ENCODE measurements at regions not wholly inside any gene's neighbourhood (a gene's known extent, or its start where the extent isn't known, plus 50 kb on each side); places are given as distances from the start of the nearest gene placed in this dataset.

DNA sequence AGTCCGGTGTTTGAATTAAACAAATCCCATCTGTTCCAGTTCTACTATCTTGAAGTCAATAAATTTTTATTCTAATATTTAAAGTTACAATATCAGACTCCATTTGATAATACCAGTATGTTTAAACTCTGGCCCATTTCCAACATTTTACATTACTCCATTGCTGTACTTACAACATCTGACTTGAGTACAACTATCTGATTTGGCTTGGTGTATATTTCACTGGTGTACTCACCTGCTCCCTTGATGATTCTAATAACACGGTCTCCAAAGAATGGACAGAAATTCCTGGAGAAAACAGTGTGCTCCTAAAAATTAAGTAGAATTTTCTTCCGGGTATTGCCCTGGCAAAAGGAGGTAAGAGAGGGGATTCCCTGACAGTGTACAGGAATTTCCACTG lies 680.5 kb upstream of the ADAMTS5 start:
- no peak for TF ChIP-seq CTCF (IDR thresholded peaks at IDR 0.05; ENCODE audit: low read depth, low read length)
- no peak for TF ChIP-seq POLR2A (IDR thresholded peaks at IDR 0.05; ENCODE audit: extremely low read depth, insufficient read length)
- TF ChIP-seq, protein P1, sequence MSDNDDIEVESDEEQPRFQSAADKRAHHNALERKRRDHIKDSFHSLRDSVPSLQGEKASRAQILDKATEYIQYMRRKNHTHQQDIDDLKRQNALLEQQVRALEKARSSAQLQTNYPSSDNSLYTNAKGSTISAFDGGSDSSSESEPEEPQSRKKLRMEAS (IDR thresholded peaks at IDR 0.05; ENCODE audit: low read depth, low read length) = no peak
- no peak for TF ChIP-seq MYC (IDR thresholded peaks at IDR 0.05; ENCODE audit: low read depth, low read length)

All from NB4 (cell line).